RWPE2 (cell line): ENCODE measurements at regions not wholly inside any gene's neighbourhood (a gene's known extent, or its start where the extent isn't known, plus 50 kb on each side); places are given as distances from the start of the nearest gene placed in this dataset.

ENCODE experiments used
- ATAC-seq: fragments of 200-7000 bp; cut with Tn5 transposase; 3 replicates; pipeline ENCODE4 v1.9.1; 2021; ENCODE audit warnings: low read depth
- DNase-seq: peaks from one replicate; pipeline ENCODE4 v3.0.0-alpha.2; 2020; ENCODE audit warnings: low spot score
- H3K27ac ChIP-seq: fragments of 450-650 bp; 2 replicates; pipeline ENCODE4 v1.5.1; 2017; ENCODE audit warnings: mild to moderate bottlenecking; ENCODE audit not compliant: poor library complexity, severe bottlenecking
- H3K27me3 ChIP-seq: fragments of 250-450 bp; sonication (Bioruptor Pico); 2 replicates; pipeline ENCODE4 v1.5.1; 2021; ENCODE audit warnings: mild to moderate bottlenecking, moderate library complexity; ENCODE audit not compliant: insufficient read depth, poor library complexity, severe bottlenecking
- H3K36me3 ChIP-seq: fragments of 250-450 bp; sonication (Bioruptor Pico); 2 replicates; pipeline ENCODE4 v1.5.1; 2020; ENCODE audit warnings: low read depth, mild to moderate bottlenecking, moderate library complexity
- H3K4me1 ChIP-seq: fragments of 250-450 bp; sonication (Bioruptor Pico); 2 replicates; pipeline ENCODE4 v1.5.1; 2021; ENCODE audit warnings: mild to moderate bottlenecking, moderate library complexity; ENCODE audit not compliant: insufficient read depth, poor library complexity, severe bottlenecking
- H3K4me3 ChIP-seq: fragments of 250-450 bp; sonication (Bioruptor Pico); 2 replicates; pipeline ENCODE4 v1.5.1; 2021; ENCODE audit warnings: mild to moderate bottlenecking, moderate library complexity; ENCODE audit not compliant: severe bottlenecking
- H3K9me3 ChIP-seq: fragments of 250-450 bp; sonication (Bioruptor Pico); 2 replicates; pipeline ENCODE4 v1.5.1; 2021; ENCODE audit warnings: mild to moderate bottlenecking, moderate library complexity; ENCODE audit not compliant: severe bottlenecking
- TF ChIP-seq, protein P1 (sequence below): fragments of 450-650 bp; IDR thresholded peaks from one replicate; pipeline ENCODE4 v1.5.1; 2017; ENCODE audit warnings: mild to moderate bottlenecking, moderate library complexity; ENCODE audit not compliant: poor library complexity, severe bottlenecking

DNA sequence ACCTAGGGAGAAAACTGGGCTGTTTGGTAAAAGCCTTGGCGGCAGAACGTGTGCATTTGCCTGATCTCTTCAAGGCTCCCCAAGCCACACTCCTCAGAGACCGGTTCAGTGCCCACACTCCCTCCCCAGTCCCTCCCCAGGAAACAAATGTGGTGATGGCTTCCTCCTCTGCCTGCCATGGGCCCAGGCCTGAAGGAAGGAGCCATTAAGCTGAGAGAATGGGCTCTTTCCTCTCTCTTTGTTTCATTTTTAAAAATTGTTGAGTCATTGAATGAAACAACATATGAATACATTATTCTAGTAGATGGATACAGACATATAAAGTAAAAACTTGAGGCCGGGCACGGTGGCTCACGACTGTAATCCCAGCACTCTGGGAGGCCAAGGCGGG lies 50.6 kb upstream of the YWHAQ start:
- H3K27me3 ChIP-seq: no peaks in the 10 kb centered on the region
- no peaks in the 10 kb centered on the region for H3K4me1 ChIP-seq
- DNase-seq (no peak), ATAC-seq (no peak)
- H3K27ac ChIP-seq: no peak overlapping the region
- H3K4me3 ChIP-seq: no peak overlapping the region
- TF ChIP-seq, protein P1, sequence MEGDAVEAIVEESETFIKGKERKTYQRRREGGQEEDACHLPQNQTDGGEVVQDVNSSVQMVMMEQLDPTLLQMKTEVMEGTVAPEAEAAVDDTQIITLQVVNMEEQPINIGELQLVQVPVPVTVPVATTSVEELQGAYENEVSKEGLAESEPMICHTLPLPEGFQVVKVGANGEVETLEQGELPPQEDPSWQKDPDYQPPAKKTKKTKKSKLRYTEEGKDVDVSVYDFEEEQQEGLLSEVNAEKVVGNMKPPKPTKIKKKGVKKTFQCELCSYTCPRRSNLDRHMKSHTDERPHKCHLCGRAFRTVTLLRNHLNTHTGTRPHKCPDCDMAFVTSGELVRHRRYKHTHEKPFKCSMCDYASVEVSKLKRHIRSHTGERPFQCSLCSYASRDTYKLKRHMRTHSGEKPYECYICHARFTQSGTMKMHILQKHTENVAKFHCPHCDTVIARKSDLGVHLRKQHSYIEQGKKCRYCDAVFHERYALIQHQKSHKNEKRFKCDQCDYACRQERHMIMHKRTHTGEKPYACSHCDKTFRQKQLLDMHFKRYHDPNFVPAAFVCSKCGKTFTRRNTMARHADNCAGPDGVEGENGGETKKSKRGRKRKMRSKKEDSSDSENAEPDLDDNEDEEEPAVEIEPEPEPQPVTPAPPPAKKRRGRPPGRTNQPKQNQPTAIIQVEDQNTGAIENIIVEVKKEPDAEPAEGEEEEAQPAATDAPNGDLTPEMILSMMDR: no peak
- H3K36me3 ChIP-seq: no peaks in the 10 kb centered on the region
- no peaks in the 10 kb centered on the region for H3K9me3 ChIP-seq

DNA sequence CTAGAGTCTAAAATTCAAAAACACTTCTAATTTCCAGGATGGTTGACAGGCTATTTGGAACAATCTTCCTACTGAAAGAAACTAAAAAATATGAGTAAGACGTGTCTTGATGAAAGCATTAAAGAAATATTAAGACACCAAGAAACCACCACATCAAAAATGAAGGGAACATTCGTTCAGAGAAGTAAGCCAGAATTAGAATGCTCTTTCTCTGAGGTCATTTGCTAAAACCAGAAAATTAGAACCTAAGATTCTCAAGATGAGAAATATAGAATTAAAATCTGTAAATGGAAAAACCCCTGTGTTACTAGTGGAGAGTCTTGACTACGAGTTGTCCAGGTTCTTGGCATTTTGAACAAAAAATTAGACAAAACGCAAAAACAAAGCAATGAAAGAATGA lies 54.8 kb upstream of the YWHAQ start:
- H3K9me3 ChIP-seq: no peaks in the 10 kb centered on the region
- DNase-seq (no peak), ATAC-seq (no peak)
- no peaks in the 10 kb centered on the region for H3K36me3 ChIP-seq
- H3K27me3 ChIP-seq: no peaks in the 10 kb centered on the region
- TF ChIP-seq, protein P1: no peak
- no peak overlapping the region for H3K4me3 ChIP-seq
- no peak overlapping the region for H3K27ac ChIP-seq
- H3K4me1 ChIP-seq: no peaks in the 10 kb centered on the region

DNA sequence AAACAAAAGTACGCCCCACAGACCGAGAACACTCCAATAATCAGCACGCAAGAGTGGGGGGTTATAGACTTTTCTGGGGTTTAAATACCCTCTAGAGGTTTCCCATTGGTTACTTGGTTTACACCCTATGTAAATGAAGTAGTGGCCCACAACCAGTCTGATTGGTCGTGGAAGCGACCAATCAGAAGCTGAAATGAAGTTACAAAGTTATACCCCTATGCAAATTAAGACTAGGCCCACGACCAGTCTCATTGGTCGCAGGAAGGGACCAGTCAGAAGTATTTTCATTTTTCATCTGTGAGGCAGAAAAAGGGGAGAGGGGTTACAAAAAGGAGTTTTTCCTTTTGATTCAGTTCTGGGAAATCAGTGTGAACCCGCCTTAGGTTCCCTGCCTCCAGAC lies 55.3 kb upstream of the YWHAQ start:
- Histone ChIP-seq H3K9me3 (no peaks in the 10 kb centered on the region), H3K4me3 (no peak overlapping the region), H3K27ac (no peak overlapping the region), H3K27me3 (no peaks in the 10 kb centered on the region), H3K36me3 (no peaks in the 10 kb centered on the region), H3K4me1 (no peaks in the 10 kb centered on the region)
- TF ChIP-seq, protein P1: no peak
- no peak for DNase-seq
- no peak for ATAC-seq

DNA sequence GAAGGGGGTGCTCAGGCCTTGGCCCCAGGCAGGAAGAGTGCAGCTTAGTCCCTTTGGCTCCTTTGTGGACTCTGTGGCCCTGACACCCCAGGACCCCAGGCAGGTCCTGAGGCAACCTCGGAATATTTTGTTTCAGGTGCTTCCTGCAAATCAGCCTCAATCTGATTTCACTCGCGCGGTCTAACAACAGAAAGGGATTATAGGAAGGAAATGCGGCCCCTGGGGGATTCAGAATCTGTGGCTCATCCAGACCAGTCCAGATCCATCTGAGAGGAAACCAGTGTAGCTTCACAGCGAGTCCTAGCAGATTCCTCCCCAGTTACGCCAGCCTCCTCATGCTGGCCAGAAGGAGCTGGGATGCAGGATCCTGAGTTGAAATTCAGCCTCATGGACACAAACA lies 59.5 kb upstream of the YWHAQ start:
- DNase-seq (no peak), ATAC-seq (no peak)
- Histone ChIP-seq H3K4me3 (no peak overlapping the region), H3K9me3 (no peaks in the 10 kb centered on the region), H3K27ac (no peak overlapping the region), H3K4me1 (peaks cover 8% of the 10 kb centered on the region), H3K27me3 (no peaks in the 10 kb centered on the region), H3K36me3 (no peaks in the 10 kb centered on the region)
- TF ChIP-seq, protein P1: no peak

DNA sequence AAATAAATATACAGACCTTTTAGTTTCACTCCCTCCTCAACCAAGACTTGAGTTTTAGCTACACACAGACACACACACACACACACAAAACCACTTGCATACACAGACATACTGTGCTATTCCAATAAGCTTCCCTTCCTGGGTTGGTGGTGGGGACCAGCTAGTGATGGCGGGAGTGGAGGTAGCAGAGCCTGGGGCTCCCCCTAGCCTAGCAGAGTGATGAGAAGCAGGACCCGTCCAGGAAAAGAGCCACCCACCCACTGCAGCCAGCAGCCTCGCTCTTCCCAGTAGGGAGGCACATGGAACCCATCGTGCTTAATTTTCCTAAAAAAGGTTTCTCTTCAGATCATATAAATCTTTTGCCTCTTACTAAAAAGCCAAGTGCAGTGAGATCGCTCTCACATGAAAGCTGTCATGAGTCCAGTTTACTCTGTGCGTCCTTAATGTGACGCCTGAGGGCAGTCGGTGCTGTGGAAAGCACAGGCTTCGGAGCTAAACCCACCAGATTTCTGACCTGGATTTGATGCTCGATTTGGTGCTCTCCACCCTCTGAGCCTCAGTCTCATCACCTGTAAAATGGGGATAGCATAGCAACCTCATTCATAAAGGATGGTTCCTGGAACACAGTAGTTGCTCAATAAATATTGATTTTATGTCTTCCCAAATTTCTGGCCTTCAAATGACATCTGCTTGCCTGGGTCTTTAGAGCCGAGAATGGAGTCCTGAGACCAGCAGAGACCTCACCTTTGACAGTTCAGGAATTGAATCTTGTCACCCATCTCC lies 60.1 kb upstream of the YWHAQ start:
- H3K9me3 ChIP-seq: no peaks in the 10 kb centered on the region
- H3K36me3 ChIP-seq: no peaks in the 10 kb centered on the region
- TF ChIP-seq, protein P1: no peak
- peaks cover 8% of the 10 kb centered on the region for H3K4me1 ChIP-seq
- no peak for ATAC-seq
- H3K27me3 ChIP-seq: no peaks in the 10 kb centered on the region
- H3K4me3 ChIP-seq: no peak overlapping the region
- no peak for DNase-seq
- no peak overlapping the region for H3K27ac ChIP-seq
